ENCODE measurements at regions not wholly inside any gene's neighbourhood (a gene's known extent, or its start where the extent isn't known, plus 50 kb on each side); places are given as distances from the start of the nearest gene placed in this dataset.

DNA sequence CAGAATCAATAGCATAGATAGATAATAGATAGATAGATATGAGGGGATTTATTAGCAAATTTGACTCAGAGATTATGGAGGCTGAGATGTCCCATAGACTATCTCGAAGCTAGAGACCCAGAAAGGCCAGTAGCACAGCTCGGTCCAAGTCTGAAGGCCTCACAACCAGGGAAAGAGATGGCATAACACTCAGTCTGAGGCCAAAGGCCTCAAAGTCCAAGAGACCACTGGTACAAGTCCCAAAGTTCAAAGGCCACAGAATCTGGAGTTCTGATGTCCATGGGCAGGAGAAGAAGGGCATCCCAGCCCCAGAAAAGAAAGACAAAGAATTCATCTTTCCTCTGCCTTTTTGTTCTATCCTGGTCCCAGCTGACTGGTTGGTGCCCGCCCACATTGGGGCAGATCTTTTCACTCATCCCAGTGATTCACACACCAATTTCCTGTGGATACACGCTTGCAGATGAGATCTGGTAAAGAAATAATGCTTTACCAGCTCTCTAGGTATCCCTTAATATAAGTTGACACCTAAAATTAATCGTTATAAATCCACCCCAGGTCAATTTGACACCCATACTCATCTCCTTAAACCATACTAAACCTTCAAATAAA is 127.8 kb upstream of the FBN2 start:
- Histone ChIP-seq H3K27me3 (no peaks in the 10 kb centered on the region), H3K4me3 (no peak overlapping the region), H3K4me1 (ENCODE audit: low read depth) (no peaks in the 10 kb centered on the region), H3K27ac (no peak overlapping the region), H3K9me3 (ENCODE audit: low read depth) (no peaks in the 10 kb centered on the region), H3K36me3 (no peaks in the 10 kb centered on the region)
- no peak for DNase-seq (ENCODE audit: low read depth in 1 of 2, low spot score in 1 of 2)
- TF ChIP-seq, protein P1, sequence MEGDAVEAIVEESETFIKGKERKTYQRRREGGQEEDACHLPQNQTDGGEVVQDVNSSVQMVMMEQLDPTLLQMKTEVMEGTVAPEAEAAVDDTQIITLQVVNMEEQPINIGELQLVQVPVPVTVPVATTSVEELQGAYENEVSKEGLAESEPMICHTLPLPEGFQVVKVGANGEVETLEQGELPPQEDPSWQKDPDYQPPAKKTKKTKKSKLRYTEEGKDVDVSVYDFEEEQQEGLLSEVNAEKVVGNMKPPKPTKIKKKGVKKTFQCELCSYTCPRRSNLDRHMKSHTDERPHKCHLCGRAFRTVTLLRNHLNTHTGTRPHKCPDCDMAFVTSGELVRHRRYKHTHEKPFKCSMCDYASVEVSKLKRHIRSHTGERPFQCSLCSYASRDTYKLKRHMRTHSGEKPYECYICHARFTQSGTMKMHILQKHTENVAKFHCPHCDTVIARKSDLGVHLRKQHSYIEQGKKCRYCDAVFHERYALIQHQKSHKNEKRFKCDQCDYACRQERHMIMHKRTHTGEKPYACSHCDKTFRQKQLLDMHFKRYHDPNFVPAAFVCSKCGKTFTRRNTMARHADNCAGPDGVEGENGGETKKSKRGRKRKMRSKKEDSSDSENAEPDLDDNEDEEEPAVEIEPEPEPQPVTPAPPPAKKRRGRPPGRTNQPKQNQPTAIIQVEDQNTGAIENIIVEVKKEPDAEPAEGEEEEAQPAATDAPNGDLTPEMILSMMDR (IDR thresholded peaks at IDR 0.05; ENCODE audit: low read depth, low read length): no peak

DNA sequence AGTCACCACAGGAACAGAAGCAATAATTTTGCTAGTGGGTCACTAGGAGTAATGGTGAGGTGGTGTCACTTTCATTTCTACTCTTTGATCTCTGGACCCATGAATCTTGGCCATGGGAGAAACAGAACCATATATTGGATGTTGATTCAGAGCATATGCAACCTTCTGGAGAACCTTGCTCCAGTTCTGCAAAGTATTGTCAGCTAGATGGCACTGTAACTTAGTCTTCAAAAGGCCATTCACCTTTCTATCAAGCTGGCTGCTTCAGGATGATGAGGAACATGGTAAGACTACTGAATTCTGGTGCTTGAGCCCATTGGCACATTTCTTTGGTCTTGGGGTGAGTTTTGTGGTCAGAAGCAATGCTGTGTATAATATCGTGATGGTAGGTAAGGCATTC is 129.1 kb upstream of the FBN2 start:
- Histone ChIP-seq H3K27me3 (no peaks in the 10 kb centered on the region), H3K36me3 (no peaks in the 10 kb centered on the region), H3K9me3 (ENCODE audit: low read depth) (no peaks in the 10 kb centered on the region), H3K27ac (no peak overlapping the region), H3K4me1 (ENCODE audit: low read depth) (no peaks in the 10 kb centered on the region), H3K4me3 (no peak overlapping the region)
- TF ChIP-seq, protein P1 (IDR thresholded peaks at IDR 0.05; ENCODE audit: low read depth, low read length): peak; percentile 17
- peak in 1 of 2 donors; percentile 50 for DNase-seq (ENCODE audit: low read depth in 1 of 2, low spot score in 1 of 2)

DNA sequence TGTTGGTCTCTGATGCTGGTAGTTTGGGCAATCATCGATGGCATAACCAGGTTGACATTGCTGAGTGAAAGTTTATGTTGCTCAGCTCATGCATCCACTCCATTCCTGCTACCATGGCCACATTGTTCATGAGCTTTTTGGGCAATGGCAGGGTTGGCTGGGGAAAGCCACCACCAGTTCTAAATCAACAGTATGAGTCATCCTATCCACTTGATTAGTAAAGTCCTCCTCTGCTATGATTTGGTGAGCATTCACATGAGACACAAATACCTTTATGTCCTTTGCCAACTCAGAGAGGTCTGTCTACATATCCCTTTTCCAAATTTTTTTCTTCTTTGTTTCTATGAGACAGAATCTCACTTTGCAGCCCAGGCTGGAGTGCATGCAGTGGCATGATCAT is 129.7 kb upstream of the FBN2 start:
- Histone ChIP-seq H3K36me3 (no peaks in the 10 kb centered on the region), H3K4me3 (no peak overlapping the region), H3K4me1 (ENCODE audit: low read depth) (no peaks in the 10 kb centered on the region), H3K27me3 (no peaks in the 10 kb centered on the region), H3K9me3 (ENCODE audit: low read depth) (no peaks in the 10 kb centered on the region), H3K27ac (no peak overlapping the region)
- TF ChIP-seq, protein P1 (IDR thresholded peaks at IDR 0.05; ENCODE audit: low read depth, low read length): no peak
- no peak for DNase-seq (ENCODE audit: low read depth in 1 of 2, low spot score in 1 of 2)

DNA sequence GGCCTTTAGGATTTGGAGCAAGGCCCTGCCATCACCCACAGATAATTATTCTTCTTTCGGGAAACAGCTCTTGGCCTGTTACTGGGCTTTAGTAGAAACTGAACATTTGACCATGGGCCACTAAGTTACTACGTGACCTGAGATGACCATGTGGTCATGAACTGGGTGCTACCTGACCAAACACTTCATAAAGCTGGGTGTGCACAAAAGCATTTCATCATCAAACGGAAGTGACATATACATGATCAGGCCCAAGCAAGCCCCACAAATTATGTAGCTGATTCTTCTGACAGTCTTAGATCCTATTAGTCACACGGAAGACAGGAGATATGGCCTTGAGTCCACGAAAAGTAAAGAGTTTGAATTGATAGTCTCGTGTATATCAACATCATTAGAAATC is 130.9 kb upstream of the FBN2 start:
- Histone ChIP-seq H3K36me3 (no peaks in the 10 kb centered on the region), H3K9me3 (ENCODE audit: low read depth) (no peaks in the 10 kb centered on the region), H3K4me3 (no peak overlapping the region), H3K27ac (no peak overlapping the region), H3K4me1 (ENCODE audit: low read depth) (no peaks in the 10 kb centered on the region), H3K27me3 (no peaks in the 10 kb centered on the region)
- TF ChIP-seq, protein P1 (IDR thresholded peaks at IDR 0.05; ENCODE audit: low read depth, low read length): no peak
- no peak for DNase-seq (ENCODE audit: low read depth in 1 of 2, low spot score in 1 of 2)

DNA sequence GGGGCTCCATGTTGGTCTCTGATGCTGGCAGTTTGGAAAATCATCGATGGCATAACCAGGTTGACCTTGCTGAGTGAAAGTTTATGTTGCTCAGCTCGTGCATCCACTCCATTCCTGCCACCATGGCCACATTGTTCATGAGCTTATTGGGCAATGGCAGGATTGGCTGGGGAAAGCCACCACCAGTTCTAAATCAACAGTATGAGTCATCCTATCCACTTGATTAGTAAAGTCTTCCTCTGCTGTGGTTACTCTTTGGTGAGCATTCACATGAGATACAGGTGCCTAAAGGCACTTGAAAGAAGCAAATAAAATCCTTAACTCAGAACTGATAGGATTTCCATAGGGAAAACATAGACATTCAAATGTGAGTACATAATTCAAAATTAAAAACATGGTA is 131.8 kb upstream of the FBN2 start:
- Histone ChIP-seq H3K4me3 (no peak overlapping the region), H3K27ac (no peak overlapping the region), H3K36me3 (no peaks in the 10 kb centered on the region), H3K27me3 (no peaks in the 10 kb centered on the region), H3K4me1 (ENCODE audit: low read depth) (no peaks in the 10 kb centered on the region), H3K9me3 (ENCODE audit: low read depth) (no peaks in the 10 kb centered on the region)
- TF ChIP-seq, protein P1 (IDR thresholded peaks at IDR 0.05; ENCODE audit: low read depth, low read length): no peak
- no peak for DNase-seq (ENCODE audit: low read depth in 1 of 2, low spot score in 1 of 2)

All from cardiac muscle cell (in vitro differentiated cells and primary cell).